ENCODE measurements at regions not wholly inside any gene's neighbourhood (a gene's known extent, or its start where the extent isn't known, plus 50 kb on each side); places are given as distances from the start of the nearest gene placed in this dataset.

- peak in 1 of 4 donors; percentile 13 for DNase-seq (ENCODE audit: low read depth in 4 of 4, low spot score in 3 of 4)
Observed at GRCh38 chr13:104301171-104301975, 1235.2 kb upstream of the SLC10A2 start.

- DNase-seq (ENCODE audit: low read depth in 4 of 4, low spot score in 3 of 4) = no peak
Observed at GRCh38 chr13:104297075-104297474, 1230.9 kb upstream of the SLC10A2 start.

GRCh38 chr13:104296286-104296685 lies 1230.1 kb upstream of the SLC10A2 start:
- no peak for DNase-seq (ENCODE audit: low read depth in 4 of 4, low spot score in 3 of 4)

- no peak for DNase-seq (ENCODE audit: low read depth in 4 of 4, low spot score in 3 of 4)
Observed at GRCh38 chr13:104295537-104295936, 1229.3 kb upstream of the SLC10A2 start.

- no peak for DNase-seq (ENCODE audit: low read depth in 4 of 4, low spot score in 3 of 4)
Observed at GRCh38 chr13:104289400-104289799, 1223.2 kb upstream of the SLC10A2 start.

- DNase-seq (ENCODE audit: low read depth in 4 of 4, low spot score in 3 of 4) = peak in 1 of 4 donors; percentile 12
Observed at GRCh38 chr13:104288496-104288895, 1222.3 kb upstream of the SLC10A2 start.

GRCh38 chr13:104286566-104287290 lies 1220.5 kb upstream of the SLC10A2 start:
- DNase-seq (ENCODE audit: low read depth in 4 of 4, low spot score in 3 of 4) = peak in 1 of 4 donors; percentile 23

GRCh38 chr13:104281910-104282309 lies 1215.7 kb upstream of the SLC10A2 start:
- DNase-seq (ENCODE audit: low read depth in 4 of 4, low spot score in 3 of 4) = no peak

- DNase-seq (ENCODE audit: low read depth in 4 of 4, low spot score in 3 of 4) = no peak
Observed at GRCh38 chr13:104270731-104271130, 1204.5 kb upstream of the SLC10A2 start.

- DNase-seq (ENCODE audit: low read depth in 4 of 4, low spot score in 3 of 4) = no peak
Observed at GRCh38 chr13:104267206-104267811, 1201.1 kb upstream of the SLC10A2 start.

GRCh38 chr13:104256701-104257100 lies 1190.5 kb upstream of the SLC10A2 start:
- peak in 1 of 4 donors; percentile 5 for DNase-seq (ENCODE audit: low read depth in 4 of 4, low spot score in 3 of 4)

- no peak for DNase-seq (ENCODE audit: low read depth in 4 of 4, low spot score in 3 of 4)
Observed at GRCh38 chr13:104253063-104253680, 1187.0 kb upstream of the SLC10A2 start.

GRCh38 chr13:104251931-104252330 lies 1185.7 kb upstream of the SLC10A2 start:
- DNase-seq (ENCODE audit: low read depth in 4 of 4, low spot score in 3 of 4) = no peak

GRCh38 chr13:104246955-104247354 lies 1180.7 kb upstream of the SLC10A2 start:
- DNase-seq (ENCODE audit: low read depth in 4 of 4, low spot score in 3 of 4) = no peak

- DNase-seq (ENCODE audit: low read depth in 4 of 4, low spot score in 3 of 4) = no peak
Observed at GRCh38 chr13:104206450-104207044, 1140.3 kb upstream of the SLC10A2 start.

GRCh38 chr13:104204177-104204576 lies 1138.0 kb upstream of the SLC10A2 start:
- DNase-seq (ENCODE audit: low read depth in 4 of 4, low spot score in 3 of 4) = no peak

GRCh38 chr13:104198801-104199200 lies 1132.6 kb upstream of the SLC10A2 start:
- DNase-seq (ENCODE audit: low read depth in 4 of 4, low spot score in 3 of 4) = no peak

- no peak for DNase-seq (ENCODE audit: low read depth in 4 of 4, low spot score in 3 of 4)
Observed at GRCh38 chr13:104196611-104197010, 1130.4 kb upstream of the SLC10A2 start.

- DNase-seq (ENCODE audit: low read depth in 4 of 4, low spot score in 3 of 4) = no peak
Observed at GRCh38 chr13:104181526-104182231, 1115.5 kb upstream of the SLC10A2 start.

GRCh38 chr13:104170980-104171555 lies 1104.9 kb upstream of the SLC10A2 start:
- no peak for DNase-seq (ENCODE audit: low read depth in 4 of 4, low spot score in 3 of 4)
